ENCODE measurements at regions not wholly inside any gene's neighbourhood (a gene's known extent, or its start where the extent isn't known, plus 50 kb on each side); places are given as distances from the start of the nearest gene placed in this dataset.
"Not testable (repeated sequence)": the region's sequence is repeated elsewhere in the genome, so short reads cannot be mapped to it uniquely, and the experiment has no call there.

GRCh38 chr21:25234857-25235801 lies 372.2 kb downstream of the MRPL39 start:
- DNase-seq (ENCODE audit: low read depth): no peak

DNA sequence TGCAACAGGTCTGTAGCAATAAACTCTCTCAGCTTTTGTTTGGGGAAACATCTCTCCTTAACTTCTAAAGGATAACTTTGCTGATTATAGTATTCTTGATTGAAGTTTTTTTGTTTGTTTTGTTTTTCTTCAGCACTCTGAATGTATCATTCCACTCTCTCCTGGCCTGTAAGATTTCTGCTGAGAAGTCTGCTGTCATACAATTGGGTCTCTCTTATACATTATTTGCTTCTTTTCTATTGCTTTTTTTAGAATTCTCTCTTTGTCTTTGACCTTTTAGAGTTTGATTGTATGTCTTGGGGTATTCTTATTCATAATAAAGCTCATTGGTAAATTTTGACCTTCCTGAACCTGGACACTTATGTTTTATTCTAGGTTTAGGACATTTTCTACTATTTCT lies 386.3 kb downstream of the MRPL39 start:
- DNase-seq (ENCODE audit: low read depth): no peak

DNA sequence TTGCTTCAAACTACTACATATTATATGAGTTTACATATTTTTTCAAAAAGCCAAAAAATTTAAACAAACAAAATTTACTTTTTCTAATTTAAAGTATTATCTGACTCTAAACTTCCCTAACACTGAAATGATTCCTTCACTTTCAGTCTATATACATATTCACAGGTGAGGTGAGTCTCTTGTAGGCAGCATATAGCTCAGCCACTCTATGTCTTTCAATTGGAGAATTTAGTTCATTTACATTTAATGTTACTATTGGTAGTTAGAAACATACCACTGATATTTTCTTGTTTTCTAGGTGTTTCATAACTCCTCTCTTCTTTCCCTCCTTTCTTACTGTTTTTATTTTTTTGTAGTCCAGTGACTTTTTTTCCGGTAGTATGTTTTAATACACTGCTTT lies 387.1 kb downstream of the MRPL39 start:
- DNase-seq (ENCODE audit: low read depth): no peak

- no peak for DNase-seq (ENCODE audit: low read depth)
Measured at GRCh38 chr21:25215698-25216384, 391.4 kb downstream of the MRPL39 start.

GRCh38 chr21:25214676-25215075 lies 392.6 kb downstream of the MRPL39 start:
- DNase-seq (ENCODE audit: low read depth): no peak

- no peak for DNase-seq (ENCODE audit: low read depth)
Measured at GRCh38 chr21:25199944-25200343, 407.3 kb downstream of the MRPL39 start.

GRCh38 chr21:25191141-25191540 lies 416.1 kb downstream of the MRPL39 start:
- DNase-seq (ENCODE audit: low read depth): no peak

GRCh38 chr21:25189497-25189896 lies 417.8 kb downstream of the MRPL39 start:
- DNase-seq (ENCODE audit: low read depth): no peak

DNA sequence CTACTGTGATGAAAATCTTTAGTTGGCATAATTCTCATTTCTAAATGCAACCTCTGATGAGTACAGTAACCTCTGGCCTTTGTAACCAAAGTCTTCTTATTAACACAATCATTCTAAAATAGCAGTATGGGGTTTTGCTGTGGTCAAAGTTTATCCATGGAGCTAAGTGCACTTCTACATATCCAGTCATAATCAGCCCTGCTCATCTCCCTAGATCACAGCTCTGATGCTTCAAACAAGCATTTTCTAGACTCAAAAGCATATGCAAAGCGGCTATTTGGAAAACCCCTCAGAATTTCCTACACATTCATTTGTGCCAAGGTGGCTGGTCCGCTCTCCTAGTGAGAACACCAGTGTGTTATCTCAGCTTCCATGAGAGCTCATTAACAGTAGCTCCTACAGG lies 418.6 kb downstream of the MRPL39 start:
- no peak for DNase-seq (ENCODE audit: low read depth)

GRCh38 chr21:25186273-25186672 lies 421.0 kb downstream of the MRPL39 start:
- DNase-seq (ENCODE audit: low read depth): no peak

DNA sequence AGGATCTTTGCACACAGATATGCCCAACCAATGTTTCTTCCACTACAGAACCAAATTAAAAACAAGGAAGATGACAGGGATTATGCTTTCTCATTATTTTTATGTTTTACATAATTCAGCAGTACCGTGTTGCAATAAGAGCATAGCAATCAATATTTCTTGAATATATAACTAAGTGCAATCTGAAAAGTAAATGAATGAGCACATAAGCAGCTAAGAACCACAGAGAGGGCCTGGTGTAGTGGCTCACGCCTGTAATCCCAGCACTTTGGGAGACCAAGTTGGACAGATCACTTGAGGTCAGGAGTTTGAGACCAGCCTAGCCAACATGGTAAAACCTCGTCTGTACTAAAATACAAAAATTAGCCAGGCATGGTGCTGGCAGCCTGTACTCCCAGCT lies 423.7 kb downstream of the MRPL39 start:
- no peak for DNase-seq (ENCODE audit: low read depth)

DNA sequence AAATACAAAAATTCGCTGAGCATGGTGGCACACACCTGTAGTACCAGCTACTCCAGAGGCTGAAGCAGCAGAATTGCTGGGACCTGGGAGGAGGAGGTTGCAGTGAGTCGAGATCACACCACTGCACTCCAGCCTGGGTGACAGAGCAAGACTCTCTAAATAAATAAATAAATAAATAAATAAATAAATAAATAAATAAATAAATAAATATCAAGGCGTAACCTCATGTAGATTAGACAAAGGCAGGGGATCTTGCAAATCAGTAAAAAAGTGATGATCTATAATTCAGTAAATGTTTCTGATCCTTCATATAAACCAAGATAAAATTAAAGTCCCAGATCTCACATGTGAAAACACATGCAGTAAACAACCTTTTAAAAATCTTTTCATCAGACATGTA lies 425.6 kb downstream of the MRPL39 start:
- DNase-seq (ENCODE audit: low read depth): not testable (repeated sequence)

GRCh38 chr21:25179116-25179515 lies 428.2 kb downstream of the MRPL39 start:
- DNase-seq (ENCODE audit: low read depth): no peak

GRCh38 chr21:25176637-25177412 lies 430.5 kb downstream of the MRPL39 start:
- DNase-seq (ENCODE audit: low read depth): no peak

DNA sequence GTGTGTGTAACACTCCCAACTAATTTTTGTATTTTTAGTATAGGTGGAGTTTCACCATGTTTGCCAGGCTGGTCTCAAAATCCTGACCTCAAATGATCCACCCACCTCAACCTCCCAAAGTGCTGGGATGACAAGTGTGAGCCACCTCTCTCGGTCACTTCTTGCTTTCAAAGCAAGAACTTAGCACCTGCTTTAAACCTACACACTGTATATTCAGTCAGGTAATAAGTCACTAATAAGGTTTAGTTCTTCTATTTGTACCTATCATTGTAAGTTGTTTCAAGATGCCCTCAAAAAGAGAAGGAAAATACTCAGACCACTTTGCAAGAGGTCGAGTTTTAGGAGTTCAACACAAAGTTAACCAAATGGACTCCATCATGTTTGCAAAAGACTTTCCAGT lies 431.3 kb downstream of the MRPL39 start:
- no peak for DNase-seq (ENCODE audit: low read depth)

DNA sequence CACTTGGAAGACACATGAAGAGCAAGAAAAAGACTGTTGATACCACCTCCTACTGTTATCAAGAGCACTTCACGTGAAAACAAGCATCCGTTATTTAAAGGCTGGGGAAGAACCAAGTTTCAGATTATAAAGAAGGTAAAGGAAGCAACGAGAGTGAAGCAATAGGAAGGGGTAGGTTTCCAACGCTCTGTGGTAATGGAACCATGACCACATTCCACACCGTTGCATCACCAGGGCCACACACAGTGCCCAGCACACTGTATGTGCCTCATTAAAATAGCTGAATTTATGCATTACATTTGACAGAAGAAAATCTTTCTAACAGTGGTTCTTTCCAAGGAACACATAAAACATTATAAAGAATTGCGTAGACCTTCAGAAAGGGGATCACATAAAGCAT lies 435.8 kb downstream of the MRPL39 start:
- DNase-seq (ENCODE audit: low read depth): no peak

DNA sequence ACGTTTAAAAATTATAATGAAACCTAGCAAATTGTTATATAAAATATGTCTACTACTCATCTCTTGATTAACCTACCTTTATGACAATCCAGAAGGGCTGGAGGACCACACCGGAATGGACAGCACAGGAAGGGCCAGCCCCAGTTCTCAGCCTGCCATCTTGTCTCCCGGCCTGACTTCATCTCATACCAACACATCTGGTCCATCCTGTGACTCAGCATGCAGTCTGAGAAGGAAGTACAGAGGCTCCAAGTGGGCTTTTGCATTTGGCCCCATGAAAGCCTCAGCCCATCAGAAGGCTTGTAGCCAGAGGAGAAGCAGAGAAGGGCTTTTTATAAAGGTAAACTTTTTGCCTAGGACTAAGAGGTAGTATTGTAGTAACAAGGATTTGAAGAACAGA lies 436.6 kb downstream of the MRPL39 start:
- DNase-seq (ENCODE audit: low read depth): no peak

DNA sequence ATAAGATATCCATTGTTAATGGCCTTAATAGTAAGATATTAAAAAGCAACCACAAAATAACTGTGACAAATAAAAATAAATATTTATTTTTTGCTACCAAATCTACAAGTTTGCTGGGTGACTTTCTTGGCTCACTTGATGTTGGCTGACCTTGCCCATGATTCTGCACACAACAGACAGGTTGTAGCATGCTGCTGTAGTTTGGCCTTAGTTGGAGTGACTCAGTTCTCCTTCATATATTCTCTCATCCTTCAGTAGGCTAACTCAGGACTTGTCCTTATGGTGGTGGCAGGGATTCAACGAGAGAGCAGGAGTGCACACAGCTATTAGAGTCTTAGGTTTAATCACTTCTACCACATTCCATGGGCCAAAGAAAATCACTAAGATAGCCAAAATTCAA lies 437.9 kb downstream of the MRPL39 start:
- no peak for DNase-seq (ENCODE audit: low read depth)

DNA sequence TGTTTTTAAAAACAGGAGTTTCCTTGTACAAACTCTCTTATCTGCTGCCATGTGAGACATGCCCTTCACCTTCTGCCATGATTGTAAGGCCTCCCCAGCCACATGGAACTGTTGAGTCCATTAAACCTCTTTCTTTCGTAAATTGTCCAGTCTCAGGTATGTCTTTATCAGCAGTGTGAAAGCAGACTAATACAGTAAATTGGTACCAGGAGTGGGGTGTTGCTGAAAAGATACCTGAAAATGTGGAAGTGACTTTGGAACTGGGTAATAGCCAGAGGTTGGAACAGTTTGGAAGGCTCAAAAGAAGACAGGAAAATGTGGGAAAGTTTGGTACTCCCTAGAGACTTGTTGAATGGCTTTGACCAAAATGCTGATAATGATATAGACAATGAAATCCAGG lies 440.4 kb downstream of the MRPL39 start:
- not testable (repeated sequence) for DNase-seq (ENCODE audit: low read depth)

- DNase-seq (ENCODE audit: low read depth): no peak
Measured at GRCh38 chr21:25161571-25161970, 445.7 kb downstream of the MRPL39 start.

DNA sequence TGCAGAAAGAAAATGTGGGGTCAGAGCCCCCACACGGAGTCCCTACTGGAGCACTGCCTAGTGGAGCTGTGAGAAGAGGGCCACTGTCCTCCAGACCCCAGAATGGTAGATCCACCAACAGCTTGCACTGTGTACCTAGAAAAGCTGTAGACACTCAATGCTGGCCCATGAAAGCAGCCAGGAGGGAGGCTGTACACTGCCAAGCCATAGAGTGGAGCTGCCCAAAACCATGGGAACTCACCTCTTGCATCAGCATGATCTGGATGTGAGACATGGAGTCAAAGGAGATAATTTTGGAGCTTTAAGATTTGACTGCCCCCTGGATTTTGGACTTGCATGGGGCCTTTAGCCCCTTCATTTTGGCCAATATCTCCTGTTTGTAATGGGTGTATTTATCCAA lies 452.3 kb downstream of the MRPL39 start:
- DNase-seq (ENCODE audit: low read depth): not testable (repeated sequence)

GRCh38 chr21:25149022-25149421 lies 458.3 kb downstream of the MRPL39 start:
- no peak for DNase-seq (ENCODE audit: low read depth)

DNA sequence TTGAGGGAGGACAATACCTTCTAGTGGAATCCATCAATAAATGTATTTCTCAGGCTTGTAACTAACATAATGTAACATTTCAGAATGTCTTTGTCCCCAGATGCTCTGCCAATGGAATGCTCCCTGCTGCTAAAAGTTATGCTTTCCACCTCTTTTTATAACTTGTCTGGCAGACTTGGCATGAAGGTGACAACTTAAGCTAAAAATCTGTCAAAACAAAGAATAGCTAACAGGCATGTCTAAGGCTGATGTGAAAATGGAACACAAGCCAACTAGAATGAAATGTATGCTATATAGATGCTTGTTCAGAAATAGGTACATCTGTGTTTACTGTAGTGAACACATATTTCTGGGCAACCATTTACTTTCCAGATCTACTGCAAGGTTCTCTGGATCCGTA lies 467.9 kb downstream of the MRPL39 start:
- no peak for DNase-seq (ENCODE audit: low read depth)
